ENCODE measurements at regions not wholly inside any gene's neighbourhood (a gene's known extent, or its start where the extent isn't known, plus 50 kb on each side); places are given as distances from the start of the nearest gene placed in this dataset.
"Not testable (repeated sequence)": the region's sequence is repeated elsewhere in the genome, so short reads cannot be mapped to it uniquely, and the experiment has no call there.

DNA sequence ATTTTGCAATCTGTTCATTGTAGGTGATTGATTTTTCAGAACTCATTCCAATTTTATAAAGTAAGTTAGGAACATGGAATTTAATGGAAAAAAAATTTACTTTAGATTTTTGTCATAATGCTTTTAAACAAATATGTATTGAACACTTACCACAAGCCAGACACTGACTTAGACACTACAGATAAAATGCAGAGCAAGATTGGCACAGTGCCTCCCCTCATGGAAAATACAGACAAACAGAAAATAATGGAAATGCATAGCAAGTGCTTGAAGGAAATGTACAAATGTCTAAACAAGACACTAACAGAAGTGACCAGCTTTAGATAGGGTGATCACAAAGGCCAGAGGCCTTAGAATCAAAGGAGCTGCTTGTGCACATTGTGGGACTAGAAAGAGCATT is 260.5 kb upstream of the ADGRL2 start:
- no peak for DNase-seq (ENCODE audit: low spot score)

DNA sequence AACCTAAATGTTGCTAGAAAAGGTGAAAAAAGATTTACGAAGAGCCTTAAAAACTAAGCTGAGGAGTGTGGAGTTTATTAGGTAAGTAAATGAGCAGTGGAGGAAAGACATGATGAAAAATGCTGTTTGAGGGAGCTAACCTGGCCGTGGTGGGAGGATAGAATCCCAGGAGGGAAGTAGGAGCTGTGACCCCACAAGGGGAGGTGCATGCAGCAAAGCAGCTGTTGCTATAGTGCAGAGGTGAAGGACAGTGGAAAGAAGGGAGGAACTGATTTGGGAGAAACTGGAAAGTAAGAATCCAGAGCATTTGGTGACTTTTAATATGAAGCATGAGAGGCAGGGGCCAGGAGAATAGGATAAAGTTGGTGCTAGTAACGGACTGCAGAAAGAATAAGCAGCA is 271.7 kb upstream of the ADGRL2 start:
- DNase-seq (ENCODE audit: low spot score): no peak

GRCh38 chr1:81525085-81525484 is 275.6 kb upstream of the ADGRL2 start:
- no peak for DNase-seq (ENCODE audit: low spot score)

- no peak for DNase-seq (ENCODE audit: low spot score)
Measured at GRCh38 chr1:81519987-81520386, 280.7 kb upstream of the ADGRL2 start.

GRCh38 chr1:81517987-81518386 is 282.7 kb upstream of the ADGRL2 start:
- DNase-seq (ENCODE audit: low spot score): no peak

DNA sequence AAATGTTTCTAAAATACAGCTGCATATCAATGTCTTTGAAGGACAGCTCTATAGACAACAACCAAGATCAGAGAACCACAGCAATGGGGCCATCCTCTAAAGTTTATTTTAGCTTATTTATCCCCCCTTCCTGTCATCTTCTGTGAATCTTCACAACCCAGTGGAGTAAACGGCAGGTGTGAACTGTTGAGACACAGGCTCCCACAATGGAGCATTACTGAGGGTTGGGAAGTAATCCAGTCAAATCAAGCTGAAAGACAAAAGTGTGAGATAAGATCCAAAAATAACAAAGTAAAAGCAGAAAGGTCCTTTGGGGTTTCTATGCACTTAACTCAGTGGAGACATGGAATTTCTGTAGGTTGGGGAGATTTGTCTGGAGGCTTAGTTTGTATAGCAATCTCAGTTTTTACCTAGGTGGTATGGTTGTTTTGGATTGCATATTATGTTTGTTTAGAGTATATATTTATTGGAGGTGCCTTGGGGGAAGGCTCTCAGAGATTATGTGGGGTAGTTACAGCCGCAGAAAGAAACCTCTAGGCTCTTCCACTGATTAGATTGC is 286.9 kb upstream of the ADGRL2 start:
- no peak for DNase-seq (ENCODE audit: low spot score)

DNA sequence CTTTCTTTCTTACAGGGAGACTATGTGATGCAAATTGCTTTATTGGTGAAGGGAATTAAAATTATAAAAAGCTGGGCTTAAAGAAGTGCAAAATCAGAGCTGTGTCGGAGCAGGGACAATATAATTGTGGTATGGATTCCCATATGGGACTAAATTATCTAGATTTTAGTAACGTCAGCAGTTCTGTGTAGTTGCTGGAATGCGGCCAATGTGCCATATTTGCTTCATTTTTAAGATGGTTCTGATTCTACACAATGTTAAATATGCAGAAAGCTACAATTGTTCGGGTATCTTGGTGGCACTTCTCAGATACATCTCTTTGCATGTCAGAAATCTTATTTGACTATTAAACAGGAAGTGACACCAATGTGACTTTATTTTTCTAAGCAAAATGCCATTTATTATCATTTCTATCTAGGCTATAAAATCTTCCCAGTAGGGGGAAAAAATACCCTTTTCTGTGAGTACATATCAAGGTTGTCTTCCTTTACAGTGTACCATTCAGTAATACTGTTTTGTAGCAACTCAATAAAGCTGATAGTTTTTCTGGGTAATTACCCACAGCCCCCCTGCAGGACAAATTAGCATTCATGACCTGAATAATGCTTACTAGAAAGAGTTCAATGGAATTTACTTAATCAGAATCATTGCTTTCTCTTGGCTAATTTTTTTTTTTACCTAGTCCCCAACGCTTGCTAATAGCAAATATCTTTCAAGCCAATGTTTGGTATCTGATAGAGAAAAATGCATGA is 288.3 kb upstream of the ADGRL2 start:
- no peak for DNase-seq (ENCODE audit: low spot score)

GRCh38 chr1:81511281-81511680 is 289.5 kb upstream of the ADGRL2 start:
- no peak for DNase-seq (ENCODE audit: low spot score)

DNA sequence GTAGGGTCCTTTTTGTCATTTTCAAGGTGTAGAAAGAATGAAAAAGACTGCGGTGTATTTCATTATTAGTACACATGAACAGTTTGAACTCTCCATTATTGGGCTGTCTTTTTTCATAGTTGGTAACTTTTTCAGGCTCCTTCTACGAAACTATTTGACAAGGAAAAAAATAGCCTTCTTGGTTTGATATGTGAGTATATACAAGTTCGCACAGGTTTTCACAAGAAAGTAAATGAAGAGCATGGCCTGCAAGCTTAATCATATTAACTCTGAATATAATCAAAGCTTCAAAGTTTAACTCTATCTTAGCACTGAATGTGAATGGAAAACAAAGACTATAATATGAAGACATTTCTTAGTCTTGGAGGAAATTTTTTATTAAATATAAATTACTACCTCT is 290.0 kb upstream of the ADGRL2 start:
- no peak for DNase-seq (ENCODE audit: low spot score)

GRCh38 chr1:81509594-81509993 is 291.1 kb upstream of the ADGRL2 start:
- DNase-seq (ENCODE audit: low spot score): no peak

DNA sequence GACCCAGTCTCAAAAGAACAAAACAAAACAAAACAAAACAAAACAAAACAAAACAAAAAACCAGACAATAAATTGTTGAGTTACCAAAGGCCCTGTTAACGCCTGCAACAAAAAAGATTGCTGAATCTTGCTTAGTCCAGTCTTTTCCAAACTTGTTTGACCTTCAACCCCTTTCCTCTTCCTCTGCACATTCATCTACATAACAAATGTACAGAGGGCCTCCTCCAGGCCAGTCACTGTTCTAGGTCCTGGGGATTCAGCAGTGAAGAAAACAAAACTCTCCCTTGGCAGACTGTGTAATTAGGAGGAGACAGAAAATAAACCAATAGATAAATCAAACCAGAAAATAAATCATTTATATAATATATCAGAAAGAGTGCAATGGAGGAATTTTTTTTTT is 294.0 kb upstream of the ADGRL2 start:
- DNase-seq (ENCODE audit: low spot score): no peak

- DNase-seq (ENCODE audit: low spot score): no peak
Measured at GRCh38 chr1:81505831-81506230, 294.9 kb upstream of the ADGRL2 start.

DNA sequence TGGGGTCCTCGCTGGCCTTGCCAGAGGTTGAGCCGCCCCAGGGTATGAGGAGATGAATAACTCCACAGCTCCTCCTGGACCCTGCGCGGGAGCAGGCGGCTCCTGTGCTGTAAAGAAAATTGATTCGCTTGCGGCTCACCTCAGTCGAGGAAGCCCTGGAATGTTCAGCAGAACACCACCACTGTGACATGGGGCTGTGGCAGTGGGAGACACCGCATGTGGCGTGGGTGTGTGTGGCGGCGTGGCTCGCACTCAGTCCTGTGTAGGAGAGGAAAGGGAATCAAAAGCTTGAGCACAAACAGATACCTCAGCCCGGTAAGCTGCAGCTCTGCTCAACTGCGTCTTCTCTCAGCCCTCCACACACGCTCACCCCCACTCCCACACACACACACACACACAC is 295.9 kb upstream of the ADGRL2 start:
- not testable (repeated sequence) for DNase-seq (ENCODE audit: low spot score)

GRCh38 chr1:81502705-81503104 is 298.0 kb upstream of the ADGRL2 start:
- DNase-seq (ENCODE audit: low spot score): not testable (repeated sequence)

DNA sequence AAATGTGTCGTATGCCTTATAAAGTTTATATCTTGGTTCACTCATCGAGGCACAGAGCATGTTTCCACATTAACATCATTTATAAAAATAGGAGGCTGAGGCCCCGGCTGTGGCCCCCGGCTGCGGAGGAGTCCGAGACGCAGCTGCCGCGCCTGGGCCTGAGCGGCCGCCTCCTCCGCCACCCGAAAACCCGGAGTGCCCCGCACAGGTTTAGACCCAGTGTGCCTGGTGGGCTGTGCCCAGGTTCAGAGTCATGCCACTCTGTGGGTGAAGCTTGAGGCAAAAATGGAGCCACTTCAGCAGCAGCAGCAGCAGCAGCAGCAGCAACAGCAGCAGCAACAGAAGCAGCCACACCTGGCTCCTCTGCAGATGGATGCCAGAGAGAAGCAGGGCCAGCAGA is 299.2 kb upstream of the ADGRL2 start:
- DNase-seq (ENCODE audit: low spot score): not testable (repeated sequence)

DNA sequence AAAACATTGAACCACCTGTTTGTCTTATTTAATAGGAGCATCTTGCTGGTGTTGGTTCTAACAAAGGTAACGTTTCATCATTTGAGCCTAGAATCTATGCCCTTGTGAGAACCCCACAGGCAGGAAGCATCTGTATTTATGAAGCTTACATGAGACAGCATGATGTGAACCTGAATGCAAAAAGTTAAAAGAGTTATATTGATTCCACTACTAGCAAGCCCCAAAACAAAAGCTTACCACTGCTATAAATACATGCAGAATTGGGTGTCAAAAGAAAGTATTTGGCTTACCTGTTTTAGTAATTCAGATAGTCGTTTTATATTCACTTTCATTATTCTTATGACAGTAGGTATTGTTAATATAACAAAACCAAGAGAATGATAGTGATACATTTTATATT is 301.2 kb upstream of the ADGRL2 start:
- no peak for DNase-seq (ENCODE audit: low spot score)

DNA sequence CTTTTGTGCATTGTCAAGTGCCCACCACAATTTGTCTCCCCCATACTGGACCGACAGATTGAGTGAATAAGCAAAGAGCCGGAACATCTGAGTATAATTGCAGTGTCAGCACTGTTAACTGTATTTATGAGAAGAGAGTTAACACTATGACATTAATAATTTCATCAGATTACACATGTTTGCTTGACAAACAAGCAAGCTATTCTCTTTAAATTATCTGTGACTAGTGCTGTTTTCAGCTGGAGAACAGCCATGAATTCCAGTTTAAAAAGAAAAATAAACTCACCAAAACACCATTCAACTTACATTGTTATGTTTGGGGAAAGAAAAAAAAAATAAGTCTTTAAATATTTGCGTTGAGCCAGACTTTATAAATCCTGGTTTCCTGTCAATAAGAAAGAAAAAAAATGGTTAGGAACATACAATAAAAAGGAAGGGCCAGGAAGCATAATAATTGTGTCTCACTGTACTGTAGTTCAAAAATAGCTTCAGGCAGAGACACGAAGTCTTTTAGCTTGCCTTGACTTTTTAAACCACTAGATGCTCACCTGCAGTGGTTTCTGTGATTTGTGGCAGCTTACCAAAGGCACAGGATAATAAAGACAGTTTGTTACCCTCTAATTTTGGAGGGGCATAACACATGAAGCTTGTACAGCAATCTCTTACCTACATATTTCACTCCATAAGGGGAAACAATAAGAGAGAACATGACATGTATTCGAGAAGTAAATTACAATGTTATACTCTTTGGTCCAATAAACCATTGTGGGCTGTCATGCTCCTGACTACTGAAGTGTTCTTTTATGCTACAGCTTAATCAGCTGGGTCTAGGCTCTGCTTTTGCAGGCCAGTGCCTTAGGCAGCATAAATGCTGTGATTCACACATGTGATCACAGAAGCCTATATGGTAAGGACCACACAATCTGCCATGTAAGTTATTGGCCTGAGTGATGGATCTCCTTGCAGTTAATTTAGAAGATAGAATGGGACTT is 302.0 kb upstream of the ADGRL2 start:
- no peak for DNase-seq (ENCODE audit: low spot score)

GRCh38 chr1:81496349-81496748 is 304.4 kb upstream of the ADGRL2 start:
- DNase-seq (ENCODE audit: low spot score): no peak

GRCh38 chr1:81493102-81493869 is 307.4 kb upstream of the ADGRL2 start:
- no peak for DNase-seq (ENCODE audit: low spot score)

- DNase-seq (ENCODE audit: low spot score): no peak
Measured at GRCh38 chr1:81492628-81493027, 308.1 kb upstream of the ADGRL2 start.

DNA sequence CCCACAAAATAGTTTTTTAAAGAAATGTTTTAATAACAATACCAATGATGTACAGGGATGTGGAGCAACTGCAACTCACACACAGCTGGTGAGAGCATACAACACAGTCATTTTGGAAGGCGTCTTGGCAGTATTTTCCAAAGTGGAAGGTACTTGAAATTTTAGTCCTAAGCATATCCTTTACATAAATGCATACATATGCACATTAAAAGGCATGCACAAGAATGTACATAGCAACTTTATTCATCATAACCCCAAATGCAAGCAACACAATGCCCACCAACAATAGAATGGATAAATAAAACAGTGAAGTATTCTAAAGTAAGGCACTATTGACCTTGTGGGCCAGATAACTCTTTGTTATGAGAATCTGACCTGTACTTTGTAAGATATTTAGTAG is 310.1 kb upstream of the ADGRL2 start:
- DNase-seq (ENCODE audit: low spot score): no peak

- DNase-seq (ENCODE audit: low spot score): no peak
Measured at GRCh38 chr1:81489372-81489934, 311.3 kb upstream of the ADGRL2 start.
